ENCODE measurements at regions not wholly inside any gene's neighbourhood (a gene's known extent, or its start where the extent isn't known, plus 50 kb on each side); places are given as distances from the start of the nearest gene placed in this dataset.

DNA sequence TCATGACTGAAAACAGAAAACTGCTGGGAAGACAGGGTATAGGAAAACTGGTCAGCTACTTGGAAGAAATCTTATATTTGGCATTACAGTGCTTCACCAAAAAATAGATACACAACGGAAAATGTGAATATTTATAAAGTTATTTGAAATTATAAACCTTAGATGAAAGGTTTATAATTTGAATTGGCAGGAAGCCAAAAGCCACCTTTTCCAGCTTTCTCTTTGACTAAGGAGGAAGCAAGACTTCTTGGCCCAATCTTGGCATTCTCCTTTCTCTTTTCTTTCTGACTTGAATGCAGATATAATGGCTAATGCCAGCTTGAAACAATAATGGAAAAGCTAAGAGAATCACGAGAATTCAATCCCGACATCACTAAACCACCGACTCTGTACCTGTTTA, 196.5 kb upstream of the PIK3C3 start:
- no peak for TF ChIP-seq SIN3A (IDR thresholded peaks at IDR 0.05; ENCODE audit: borderline replicate concordance, insufficient read depth, low read length)
- TF ChIP-seq, protein P1, sequence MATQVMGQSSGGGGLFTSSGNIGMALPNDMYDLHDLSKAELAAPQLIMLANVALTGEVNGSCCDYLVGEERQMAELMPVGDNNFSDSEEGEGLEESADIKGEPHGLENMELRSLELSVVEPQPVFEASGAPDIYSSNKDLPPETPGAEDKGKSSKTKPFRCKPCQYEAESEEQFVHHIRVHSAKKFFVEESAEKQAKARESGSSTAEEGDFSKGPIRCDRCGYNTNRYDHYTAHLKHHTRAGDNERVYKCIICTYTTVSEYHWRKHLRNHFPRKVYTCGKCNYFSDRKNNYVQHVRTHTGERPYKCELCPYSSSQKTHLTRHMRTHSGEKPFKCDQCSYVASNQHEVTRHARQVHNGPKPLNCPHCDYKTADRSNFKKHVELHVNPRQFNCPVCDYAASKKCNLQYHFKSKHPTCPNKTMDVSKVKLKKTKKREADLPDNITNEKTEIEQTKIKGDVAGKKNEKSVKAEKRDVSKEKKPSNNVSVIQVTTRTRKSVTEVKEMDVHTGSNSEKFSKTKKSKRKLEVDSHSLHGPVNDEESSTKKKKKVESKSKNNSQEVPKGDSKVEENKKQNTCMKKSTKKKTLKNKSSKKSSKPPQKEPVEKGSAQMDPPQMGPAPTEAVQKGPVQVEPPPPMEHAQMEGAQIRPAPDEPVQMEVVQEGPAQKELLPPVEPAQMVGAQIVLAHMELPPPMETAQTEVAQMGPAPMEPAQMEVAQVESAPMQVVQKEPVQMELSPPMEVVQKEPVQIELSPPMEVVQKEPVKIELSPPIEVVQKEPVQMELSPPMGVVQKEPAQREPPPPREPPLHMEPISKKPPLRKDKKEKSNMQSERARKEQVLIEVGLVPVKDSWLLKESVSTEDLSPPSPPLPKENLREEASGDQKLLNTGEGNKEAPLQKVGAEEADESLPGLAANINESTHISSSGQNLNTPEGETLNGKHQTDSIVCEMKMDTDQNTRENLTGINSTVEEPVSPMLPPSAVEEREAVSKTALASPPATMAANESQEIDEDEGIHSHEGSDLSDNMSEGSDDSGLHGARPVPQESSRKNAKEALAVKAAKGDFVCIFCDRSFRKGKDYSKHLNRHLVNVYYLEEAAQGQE (IDR thresholded peaks at IDR 0.05; ENCODE audit: insufficient read depth in 1 of 2, low read depth in 2 of 2, low read length in 2 of 2) = no peak
- no peak for TF ChIP-seq FOXP2 (optimal IDR thresholded peaks at IDR 0.05; ENCODE audit: borderline replicate concordance, extremely low read depth, extremely low read length, insufficient read depth)
- no peak for TF ChIP-seq POLR2AphosphoS5 (IDR thresholded peaks at IDR 0.05; ENCODE audit: low read depth, low read length)
- TF ChIP-seq TAF1 (IDR thresholded peaks at IDR 0.05; ENCODE audit: borderline replicate concordance, insufficient read depth, low read length) = no peak

DNA sequence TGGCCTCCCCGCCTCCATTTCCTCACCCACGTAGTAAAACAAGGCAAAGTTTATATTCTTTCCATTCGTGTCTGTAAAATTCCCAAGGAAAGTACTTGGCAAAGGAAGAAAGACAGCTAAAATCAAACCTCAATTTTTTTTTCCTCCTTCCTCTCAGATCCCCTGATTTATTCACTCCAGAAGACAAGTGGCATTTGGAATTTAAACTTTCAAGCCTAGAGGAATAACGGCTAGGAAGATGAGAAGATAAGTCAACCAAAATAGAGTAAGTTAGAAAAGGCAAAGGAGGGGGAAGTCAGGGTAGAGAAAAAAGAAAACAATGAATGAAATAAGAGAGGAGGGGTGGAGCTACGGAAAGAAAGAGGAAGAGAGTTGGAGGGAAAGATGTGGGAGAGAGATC, 198.9 kb upstream of the PIK3C3 start:
- no peak for TF ChIP-seq FOXP2 (optimal IDR thresholded peaks at IDR 0.05; ENCODE audit: borderline replicate concordance, extremely low read depth, extremely low read length, insufficient read depth)
- TF ChIP-seq, protein P1 (IDR thresholded peaks at IDR 0.05; ENCODE audit: insufficient read depth in 1 of 2, low read depth in 2 of 2, low read length in 2 of 2) = no peak

DNA sequence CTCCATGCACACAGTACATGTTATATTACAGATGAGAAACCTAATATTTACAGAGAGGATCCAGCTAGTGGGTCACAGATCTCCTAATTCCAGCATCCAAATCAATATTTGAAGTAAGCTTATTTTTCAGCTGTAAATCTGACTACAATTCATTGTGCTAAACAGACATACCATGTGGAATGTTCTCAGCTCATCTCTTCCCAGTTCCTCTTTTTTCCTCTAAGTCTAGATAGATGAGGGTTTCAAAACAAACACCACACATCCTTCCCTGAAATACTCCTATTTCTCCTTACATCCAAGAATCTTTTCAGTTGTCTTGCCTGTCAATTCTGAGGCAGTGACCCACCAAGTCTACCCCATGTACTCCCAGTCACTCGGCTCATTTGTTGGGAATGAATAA, 200.7 kb upstream of the PIK3C3 start:
- no peak for TF ChIP-seq FOXP2 (optimal IDR thresholded peaks at IDR 0.05; ENCODE audit: borderline replicate concordance, extremely low read depth, extremely low read length, insufficient read depth)
- no peak for TF ChIP-seq SIN3A (IDR thresholded peaks at IDR 0.05; ENCODE audit: borderline replicate concordance, insufficient read depth, low read length)
- TF ChIP-seq POLR2AphosphoS5 (IDR thresholded peaks at IDR 0.05; ENCODE audit: low read depth, low read length) = no peak
- no peak for TF ChIP-seq TAF1 (IDR thresholded peaks at IDR 0.05; ENCODE audit: borderline replicate concordance, insufficient read depth, low read length)
- TF ChIP-seq, protein P1 (IDR thresholded peaks at IDR 0.05; ENCODE audit: insufficient read depth in 1 of 2, low read depth in 2 of 2, low read length in 2 of 2) = no peak

DNA sequence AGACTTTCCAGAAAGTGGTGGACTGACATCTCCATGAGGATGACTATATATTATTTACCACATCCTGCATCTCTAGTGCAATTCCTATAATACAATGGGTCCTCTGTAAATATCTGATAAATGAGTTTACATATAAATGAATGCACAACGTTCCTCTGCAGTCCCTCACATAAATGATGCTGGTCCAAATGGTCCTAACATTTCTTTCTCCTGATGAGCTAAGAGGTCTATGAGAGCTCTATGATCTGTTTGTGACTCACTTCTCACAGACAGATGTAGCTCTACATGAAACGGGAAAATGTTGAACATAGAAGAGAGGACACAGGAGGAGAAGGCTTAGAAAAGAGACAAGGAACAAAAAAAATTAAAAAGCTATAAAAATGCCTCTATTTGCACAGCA, 201.2 kb upstream of the PIK3C3 start:
- TF ChIP-seq SIN3A (IDR thresholded peaks at IDR 0.05; ENCODE audit: borderline replicate concordance, insufficient read depth, low read length) (no peak), TAF1 (IDR thresholded peaks at IDR 0.05; ENCODE audit: borderline replicate concordance, insufficient read depth, low read length) (no peak), POLR2AphosphoS5 (IDR thresholded peaks at IDR 0.05; ENCODE audit: low read depth, low read length) (no peak), FOXP2 (optimal IDR thresholded peaks at IDR 0.05; ENCODE audit: borderline replicate concordance, extremely low read depth, extremely low read length, insufficient read depth) (no peak)
- TF ChIP-seq, protein P1 (IDR thresholded peaks at IDR 0.05; ENCODE audit: insufficient read depth in 1 of 2, low read depth in 2 of 2, low read length in 2 of 2) = no peak

DNA sequence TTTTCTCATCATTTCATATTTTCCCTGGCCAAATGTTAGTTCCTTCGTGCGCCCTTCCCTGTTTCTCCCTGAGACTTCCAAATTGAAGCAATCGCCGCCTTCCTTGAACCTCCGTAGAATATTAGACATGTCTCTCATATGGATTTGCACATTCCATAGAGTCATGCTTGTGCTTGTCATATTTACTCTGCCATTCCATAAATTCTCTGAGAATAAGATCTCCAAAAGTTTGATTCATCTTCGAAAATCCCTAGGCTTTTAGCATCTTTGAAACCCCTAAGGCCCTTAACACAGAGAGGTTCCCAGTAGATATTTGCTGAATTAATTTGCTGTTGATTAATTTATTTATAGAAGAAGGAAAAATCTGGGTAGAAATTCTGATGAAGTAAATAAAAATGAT, 202.2 kb upstream of the PIK3C3 start:
- TF ChIP-seq SIN3A (IDR thresholded peaks at IDR 0.05; ENCODE audit: borderline replicate concordance, insufficient read depth, low read length) = no peak
- no peak for TF ChIP-seq FOXP2 (optimal IDR thresholded peaks at IDR 0.05; ENCODE audit: borderline replicate concordance, extremely low read depth, extremely low read length, insufficient read depth)
- TF ChIP-seq, protein P1 (IDR thresholded peaks at IDR 0.05; ENCODE audit: insufficient read depth in 1 of 2, low read depth in 2 of 2, low read length in 2 of 2) = no peak
- no peak for TF ChIP-seq TAF1 (IDR thresholded peaks at IDR 0.05; ENCODE audit: borderline replicate concordance, insufficient read depth, low read length)
- TF ChIP-seq POLR2AphosphoS5 (IDR thresholded peaks at IDR 0.05; ENCODE audit: low read depth, low read length) = no peak

Measured in PFSK-1 (cell line).